22Rv1 (cell line): ENCODE measurements at regions not wholly inside any gene's neighbourhood (a gene's known extent, or its start where the extent isn't known, plus 50 kb on each side); places are given as distances from the start of the nearest gene placed in this dataset.

Experiments
- ZFX ChIP-seq: fragments of 450-650 bp; IDR thresholded peaks from 2 replicates; pipeline ENCODE4 v1.6.1; 2017; ENCODE audit warnings: antibody characterized with exemption, borderline replicate concordance
- TF ChIP-seq, protein P1 (sequence below): fragments of 450-650 bp; IDR thresholded peaks from 2 replicates; pipeline ENCODE4 v1.5.1; 2017; ENCODE audit warnings: mild to moderate bottlenecking

DNA sequence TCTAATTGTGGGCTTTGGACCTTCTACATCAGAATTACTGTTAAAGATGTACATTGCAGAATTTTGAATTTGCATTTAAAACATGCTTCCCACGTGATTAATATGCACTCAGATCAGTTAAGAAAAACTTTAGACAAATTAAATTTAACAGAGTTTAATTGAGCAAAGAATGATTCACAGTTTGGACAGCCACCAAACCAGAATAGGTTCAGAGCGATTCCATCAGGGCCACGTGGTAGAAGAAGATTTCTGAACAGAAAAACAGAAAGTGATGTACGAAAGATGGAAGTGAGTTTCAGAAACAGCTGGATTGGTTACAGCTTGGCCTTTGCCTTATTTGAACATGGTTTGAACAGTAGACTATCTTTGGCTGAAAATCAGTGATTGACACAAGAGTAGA, 704.2 kb upstream of the MAP3K7 start:
- TF ChIP-seq, protein P1, sequence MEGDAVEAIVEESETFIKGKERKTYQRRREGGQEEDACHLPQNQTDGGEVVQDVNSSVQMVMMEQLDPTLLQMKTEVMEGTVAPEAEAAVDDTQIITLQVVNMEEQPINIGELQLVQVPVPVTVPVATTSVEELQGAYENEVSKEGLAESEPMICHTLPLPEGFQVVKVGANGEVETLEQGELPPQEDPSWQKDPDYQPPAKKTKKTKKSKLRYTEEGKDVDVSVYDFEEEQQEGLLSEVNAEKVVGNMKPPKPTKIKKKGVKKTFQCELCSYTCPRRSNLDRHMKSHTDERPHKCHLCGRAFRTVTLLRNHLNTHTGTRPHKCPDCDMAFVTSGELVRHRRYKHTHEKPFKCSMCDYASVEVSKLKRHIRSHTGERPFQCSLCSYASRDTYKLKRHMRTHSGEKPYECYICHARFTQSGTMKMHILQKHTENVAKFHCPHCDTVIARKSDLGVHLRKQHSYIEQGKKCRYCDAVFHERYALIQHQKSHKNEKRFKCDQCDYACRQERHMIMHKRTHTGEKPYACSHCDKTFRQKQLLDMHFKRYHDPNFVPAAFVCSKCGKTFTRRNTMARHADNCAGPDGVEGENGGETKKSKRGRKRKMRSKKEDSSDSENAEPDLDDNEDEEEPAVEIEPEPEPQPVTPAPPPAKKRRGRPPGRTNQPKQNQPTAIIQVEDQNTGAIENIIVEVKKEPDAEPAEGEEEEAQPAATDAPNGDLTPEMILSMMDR = no peak
- TF ChIP-seq ZFX = no peak
